GM23338 (cell line): ENCODE measurements at regions not wholly inside any gene's neighbourhood (a gene's known extent, or its start where the extent isn't known, plus 50 kb on each side); places are given as distances from the start of the nearest gene placed in this dataset.
A peak's percentile ranks its signal among the peaks of the same experiment; 100 is the strongest.

Experiments
- CTCF ChIP-seq, 2 experiments: fragments of 200-600 bp in 1 of 2; sonication (generic) in 1 of 2; conservative IDR thresholded peaks; 2 replicates each; pipeline versions ENCODE4 v1.5.1 to v1.6.1; 2016 to 2017; ENCODE audit warnings: antibody characterized with exemption in 2 of 2, low read depth in 2 of 2, mild to moderate bottlenecking in 2 of 2, moderate library complexity in 1 of 2
- EZH2 ChIP-seq: fragments of 200-600 bp; sonication (generic); IDR thresholded peaks from one replicate; pipeline ENCODE4 v1.8.0; 2017; ENCODE audit warnings: antibody characterized with exemption, mild to moderate bottlenecking, low read depth; ENCODE audit not compliant: unreplicated experiment
- JUNB ChIP-seq: IDR thresholded peaks from one replicate; pipeline ENCODE4 v1.6.1; 2016; ENCODE audit warnings: antibody characterized with exemption; ENCODE audit not compliant: unreplicated experiment
- NANOG ChIP-seq: IDR thresholded peaks from 2 replicates; pipeline ENCODE4 v1.6.1; 2016; ENCODE audit warnings: antibody characterized with exemption, borderline replicate concordance
- POLR2AphosphoS5 ChIP-seq: IDR thresholded peaks from 2 replicates; pipeline ENCODE4 v1.6.1; 2016; ENCODE audit warnings: antibody characterized with exemption, low read depth
- REST ChIP-seq: IDR thresholded peaks from one replicate; pipeline ENCODE4 v1.6.1; 2018; ENCODE audit warnings: antibody characterized with exemption; ENCODE audit not compliant: unreplicated experiment
- ZNF114 ChIP-seq: fragments of 250-450 bp; sonication (Bioruptor Pico); IDR thresholded peaks from 2 replicates; pipeline ENCODE4 v1.5.0; 2020; ENCODE audit warnings: mild to moderate bottlenecking, moderate library complexity
- ZNF331 ChIP-seq: fragments of 250-450 bp; sonication (Bioruptor Pico); IDR thresholded peaks from 2 replicates; pipeline ENCODE4 v1.5.0; 2020; ENCODE audit warnings: low read depth, mild to moderate bottlenecking, moderate library complexity

DNA sequence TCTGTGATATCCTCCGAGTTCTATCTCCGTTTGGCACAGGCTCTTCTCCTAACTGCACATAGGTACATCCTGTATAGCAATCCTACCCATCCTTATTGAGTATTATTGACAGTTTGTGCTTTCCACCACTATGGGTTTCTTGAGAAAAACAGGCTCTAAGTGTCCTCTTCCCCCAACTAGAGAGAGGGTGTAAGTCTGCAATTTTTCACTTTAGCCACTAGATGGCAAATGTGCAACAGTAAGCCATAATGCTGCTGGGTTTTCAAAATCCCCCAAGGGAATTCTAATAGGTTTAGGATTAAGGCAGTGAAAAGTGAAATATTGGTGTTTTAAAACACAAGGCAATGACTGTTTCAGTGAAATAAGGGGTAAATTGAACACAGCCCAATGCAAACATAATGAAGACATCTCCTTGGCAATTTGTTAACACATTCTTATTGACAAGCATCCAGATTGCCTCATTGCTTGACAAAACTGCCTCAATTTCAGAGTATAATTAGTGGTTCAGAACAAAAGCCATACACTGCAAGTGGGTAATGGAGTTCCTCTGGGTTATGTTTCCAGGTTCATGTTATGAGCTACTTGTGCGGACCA is 239.0 kb upstream of the HTR2C start:
- TF ChIP-seq CTCF (conservative IDR thresholded peaks at IDR 0.05; ENCODE audit: low read depth in 2 of 2) (peak; percentile 70), NANOG (no peak), JUNB (no peak), EZH2 (no peak), ZNF331 (CRISPR knock-in tag) (no peak), POLR2AphosphoS5 (no peak), ZNF114 (CRISPR knock-in tag) (no peak), REST (no peak)
